A673 (cell line): ENCODE measurements at regions not wholly inside any gene's neighbourhood (a gene's known extent, or its start where the extent isn't known, plus 50 kb on each side); places are given as distances from the start of the nearest gene placed in this dataset.

Experiments used
- BruUV-seq: library from RNA; stranded (reverse); fragments of 400-500 nt; replicated peaks from 2 replicates; lab custom pipeline; 2021; lab: Mats Ljungman, UMichigan
- CTCF ChIA-PET: fragments of 300-600 bp; sonication (Branson Sonifier 250); formaldehyde crosslinking; loops from one replicate; lab custom pipeline; 2022; ENCODE audit warnings: antibody characterized with exemption; lab: Charles Lee
- POLR2A ChIA-PET: fragments of 300-600 bp; sonication (Branson Sonifier 250); formaldehyde crosslinking; loops from one replicate; lab custom pipeline; 2022; ENCODE audit warnings: antibody characterized with exemption; ENCODE audit not compliant: low non-redundant PET; lab: Charles Lee
- DNase-seq: peaks from one replicate; pipeline ENCODE4 v3.0.0-alpha.2; 2015; ENCODE audit warnings: low spot score
- H3K27ac ChIP-seq: fragments of 200-600 bp; sonication (generic); 2 replicates; pipeline ENCODE4 v1.5.1; 2016; ENCODE audit warnings: mixed run types, low read depth, mild to moderate bottlenecking, mixed read lengths, antibody characterized with exemption, low read length; ENCODE audit not compliant: poor library complexity, severe bottlenecking
- H3K27me3 ChIP-seq: fragments of 200-600 bp; sonication (generic); replicated peaks from 2 replicates; pipeline ENCODE4 v1.6.1; 2017; ENCODE audit warnings: mixed run types, low read depth, mild to moderate bottlenecking, mixed read lengths, antibody characterized with exemption, low read length; ENCODE audit not compliant: insufficient read depth, poor library complexity
- H3K36me3 ChIP-seq: fragments of 200-600 bp; sonication (generic); 2 replicates; pipeline ENCODE4 v1.6.1; 2016; ENCODE audit warnings: mixed run types, mild to moderate bottlenecking, mixed read lengths, antibody characterized with exemption, low read length; ENCODE audit not compliant: insufficient read depth, poor library complexity, severe bottlenecking
- H3K4me1 ChIP-seq: fragments of 200-600 bp; sonication (generic); 2 replicates; pipeline ENCODE4 v1.6.1; 2017; ENCODE audit warnings: mixed run types, mild to moderate bottlenecking, mixed read lengths, antibody characterized with exemption, low read length; ENCODE audit not compliant: insufficient read depth, poor library complexity, severe bottlenecking
- H3K4me3 ChIP-seq: fragments of 200-600 bp; sonication (generic); 2 replicates; pipeline ENCODE4 v1.5.1; 2016; ENCODE audit warnings: low read depth, mixed run types, mild to moderate bottlenecking, mixed read lengths, low read length; ENCODE audit not compliant: poor library complexity, severe bottlenecking
- H3K9me3 ChIP-seq: fragments of 200-600 bp; sonication (generic); 2 replicates; pipeline ENCODE4 v1.6.1; 2016; ENCODE audit warnings: mixed run types, low read depth, mild to moderate bottlenecking, mixed read lengths, antibody characterized with exemption, low read length; ENCODE audit not compliant: poor library complexity, severe bottlenecking
- EZH2 ChIP-seq: fragments of 200-600 bp; sonication (generic); IDR thresholded peaks from 2 replicates; pipeline ENCODE4 v1.6.1; 2017; ENCODE audit warnings: borderline replicate concordance, low read depth, mild to moderate bottlenecking, mixed read lengths, antibody characterized with exemption, low read length; ENCODE audit not compliant: poor library complexity, severe bottlenecking
- intact Hi-C: fragments of 100-400 bp; cut with micrococcal nuclease; formaldehyde crosslinking; loops from one replicate; pipeline ENCODE4 v1.10.0; 2022; ENCODE audit not compliant: unreplicated experiment
- TF ChIP-seq, protein P1 (sequence below): fragments of 300-800, 200-600 bp; sonication (generic); conservative IDR thresholded peaks from 2 replicates; pipeline ENCODE4 v1.5.1; 2017; ENCODE audit warnings: low read depth, mild to moderate bottlenecking, antibody characterized with exemption, low read length, moderate library complexity, mixed read lengths

DNA sequence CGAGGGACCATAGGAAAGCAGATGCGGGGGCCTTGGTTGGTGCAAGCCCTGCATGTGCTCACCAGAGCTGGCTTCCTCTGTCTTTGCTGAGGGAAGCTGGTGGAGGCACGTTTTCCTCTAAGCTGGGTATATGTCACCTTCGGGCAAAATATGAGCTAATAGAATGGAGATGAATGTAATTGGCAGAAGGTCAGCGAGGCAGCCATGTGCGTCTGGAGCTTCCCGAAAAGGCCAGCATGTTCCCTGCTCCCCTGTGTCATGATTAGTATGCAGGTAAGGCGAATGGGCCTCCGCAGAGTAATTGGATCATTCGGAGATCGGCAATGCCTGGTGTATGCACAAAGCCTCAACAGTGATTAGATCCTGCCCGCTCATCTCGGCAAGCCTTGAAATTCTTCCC lies 806.2 kb upstream of the EEF2KMT start:
- no TSS peak for BruUV-seq
- Histone ChIP-seq H3K9me3 (no peaks in the 10 kb centered on the region), H3K36me3 (no peaks in the 10 kb centered on the region), H3K4me1 (no peaks in the 10 kb centered on the region), H3K27ac (no peak overlapping the region), H3K27me3 (no peaks in the 10 kb centered on the region), H3K4me3 (no peak overlapping the region)
- intact Hi-C loops, result no loop called here
- ChIA-PET CTCF (no interaction called here), POLR2A (no interaction called here)
- TF ChIP-seq, protein P1, sequence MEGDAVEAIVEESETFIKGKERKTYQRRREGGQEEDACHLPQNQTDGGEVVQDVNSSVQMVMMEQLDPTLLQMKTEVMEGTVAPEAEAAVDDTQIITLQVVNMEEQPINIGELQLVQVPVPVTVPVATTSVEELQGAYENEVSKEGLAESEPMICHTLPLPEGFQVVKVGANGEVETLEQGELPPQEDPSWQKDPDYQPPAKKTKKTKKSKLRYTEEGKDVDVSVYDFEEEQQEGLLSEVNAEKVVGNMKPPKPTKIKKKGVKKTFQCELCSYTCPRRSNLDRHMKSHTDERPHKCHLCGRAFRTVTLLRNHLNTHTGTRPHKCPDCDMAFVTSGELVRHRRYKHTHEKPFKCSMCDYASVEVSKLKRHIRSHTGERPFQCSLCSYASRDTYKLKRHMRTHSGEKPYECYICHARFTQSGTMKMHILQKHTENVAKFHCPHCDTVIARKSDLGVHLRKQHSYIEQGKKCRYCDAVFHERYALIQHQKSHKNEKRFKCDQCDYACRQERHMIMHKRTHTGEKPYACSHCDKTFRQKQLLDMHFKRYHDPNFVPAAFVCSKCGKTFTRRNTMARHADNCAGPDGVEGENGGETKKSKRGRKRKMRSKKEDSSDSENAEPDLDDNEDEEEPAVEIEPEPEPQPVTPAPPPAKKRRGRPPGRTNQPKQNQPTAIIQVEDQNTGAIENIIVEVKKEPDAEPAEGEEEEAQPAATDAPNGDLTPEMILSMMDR, result no peak
- TF ChIP-seq EZH2, result no peak
- DNase-seq, result no peak

DNA sequence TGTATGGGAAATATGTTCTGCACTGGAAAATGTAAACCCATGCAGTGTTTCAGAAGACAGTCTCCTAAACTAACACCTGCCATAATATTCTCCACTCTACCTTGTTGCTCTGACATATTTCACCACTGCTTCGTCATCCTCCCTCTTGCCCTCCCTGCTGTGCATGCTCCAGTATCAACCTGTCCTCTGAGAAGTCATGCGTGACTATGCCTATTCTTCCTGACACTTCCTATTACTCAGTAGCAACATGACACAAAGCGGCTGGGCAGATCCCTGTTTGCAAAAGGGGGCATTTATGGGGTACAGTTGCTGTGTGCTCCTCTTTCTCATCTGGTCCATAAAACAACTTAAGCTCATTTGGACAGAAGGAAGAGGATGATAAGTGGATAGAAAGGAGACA lies 805.6 kb upstream of the EEF2KMT start:
- Histone ChIP-seq H3K36me3 (no peaks in the 10 kb centered on the region), H3K4me1 (no peaks in the 10 kb centered on the region), H3K4me3 (no peak overlapping the region), H3K9me3 (no peaks in the 10 kb centered on the region), H3K27me3 (no peaks in the 10 kb centered on the region), H3K27ac (no peak overlapping the region)
- intact Hi-C loops, result no loop called here
- ChIA-PET CTCF (no interaction called here), POLR2A (no interaction called here)
- no peak for DNase-seq
- TF ChIP-seq, protein P1, result no peak
- no peak for TF ChIP-seq EZH2
- BruUV-seq, result no TSS peak

DNA sequence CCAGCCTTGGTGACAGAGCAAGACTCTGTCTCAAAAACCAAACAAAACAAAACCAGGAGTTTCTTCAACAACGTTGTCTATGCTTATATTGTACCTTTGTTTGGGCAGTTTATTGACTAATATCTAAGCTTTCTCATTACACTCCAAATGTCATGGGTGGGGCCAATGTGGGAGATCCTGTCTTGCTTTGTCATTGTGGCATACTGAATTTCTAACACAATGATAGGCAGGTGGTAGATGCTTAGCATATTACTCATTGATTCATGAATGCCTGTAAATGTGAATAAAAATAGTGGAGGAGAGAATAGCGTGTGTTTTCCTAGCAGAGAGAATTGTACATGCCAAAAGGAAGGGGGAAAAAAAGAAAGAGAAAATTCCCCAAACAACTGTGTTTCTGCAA lies 802.5 kb upstream of the EEF2KMT start:
- TF ChIP-seq, protein P1, result no peak
- TF ChIP-seq EZH2, result no peak
- Histone ChIP-seq H3K36me3 (no peaks in the 10 kb centered on the region), H3K27ac (no peak overlapping the region), H3K27me3 (no peaks in the 10 kb centered on the region), H3K4me1 (no peaks in the 10 kb centered on the region), H3K9me3 (peaks cover 4% of the 10 kb centered on the region), H3K4me3 (no peak overlapping the region)
- no TSS peak for BruUV-seq
- intact Hi-C loops, result no loop called here
- CTCF ChIA-PET, result no interaction called here
- no peak for DNase-seq
- POLR2A ChIA-PET, result no interaction called here
